GM12878 (cell line): ENCODE measurements at regions not wholly inside any gene's neighbourhood (a gene's known extent, or its start where the extent isn't known, plus 50 kb on each side); places are given as distances from the start of the nearest gene placed in this dataset.

Experiments
- KDM1A ChIP-seq: fragments of 200-600 bp; sonication (generic); IDR thresholded peaks from 2 replicates; pipeline ENCODE4 v1.6.1; 2016; ENCODE audit warnings: borderline replicate concordance
- POLR2A ChIP-seq: IDR thresholded peaks from 2 replicates; pipeline ENCODE4 v1.6.1; 2011; ENCODE audit warnings: low read depth, mild to moderate bottlenecking, low read length
- TF ChIP-seq, protein P1 (sequence below), 3 experiments: IDR thresholded peaks in 2 of 3; conservative IDR thresholded peaks in 1 of 3; 2 replicates each; pipeline ENCODE4 v1.5.1; 2011; ENCODE audit warnings: low read depth in 3 of 3, low read length in 3 of 3, mild to moderate bottlenecking in 3 of 3, control low read depth in 2 of 3, moderate library complexity in 2 of 3, inconsistent platforms in 1 of 3, mixed read lengths in 1 of 3; ENCODE audit not compliant: control insufficient read depth in 2 of 3, insufficient read depth in 1 of 3; ENCODE audit errors: extremely low read depth in 1 of 3
- TF ChIP-seq, protein P2 (sequence below): IDR thresholded peaks from 2 replicates; pipeline ENCODE4 v1.6.1; 2012; ENCODE audit warnings: low read depth, low read length, improper control_type of control experiment

- no peak for TF ChIP-seq POLR2A
- TF ChIP-seq, protein P1, sequence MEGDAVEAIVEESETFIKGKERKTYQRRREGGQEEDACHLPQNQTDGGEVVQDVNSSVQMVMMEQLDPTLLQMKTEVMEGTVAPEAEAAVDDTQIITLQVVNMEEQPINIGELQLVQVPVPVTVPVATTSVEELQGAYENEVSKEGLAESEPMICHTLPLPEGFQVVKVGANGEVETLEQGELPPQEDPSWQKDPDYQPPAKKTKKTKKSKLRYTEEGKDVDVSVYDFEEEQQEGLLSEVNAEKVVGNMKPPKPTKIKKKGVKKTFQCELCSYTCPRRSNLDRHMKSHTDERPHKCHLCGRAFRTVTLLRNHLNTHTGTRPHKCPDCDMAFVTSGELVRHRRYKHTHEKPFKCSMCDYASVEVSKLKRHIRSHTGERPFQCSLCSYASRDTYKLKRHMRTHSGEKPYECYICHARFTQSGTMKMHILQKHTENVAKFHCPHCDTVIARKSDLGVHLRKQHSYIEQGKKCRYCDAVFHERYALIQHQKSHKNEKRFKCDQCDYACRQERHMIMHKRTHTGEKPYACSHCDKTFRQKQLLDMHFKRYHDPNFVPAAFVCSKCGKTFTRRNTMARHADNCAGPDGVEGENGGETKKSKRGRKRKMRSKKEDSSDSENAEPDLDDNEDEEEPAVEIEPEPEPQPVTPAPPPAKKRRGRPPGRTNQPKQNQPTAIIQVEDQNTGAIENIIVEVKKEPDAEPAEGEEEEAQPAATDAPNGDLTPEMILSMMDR (IDR thresholded peaks at IDR 0.05 in 2 of 3, conservative IDR thresholded peaks at IDR 0.05 in 1 of 3; ENCODE audit: control insufficient read depth in 2 of 3, extremely low read depth in 1 of 3, insufficient read depth in 1 of 3, low read depth in 3 of 3, low read length in 3 of 3): no peak
- no peak for TF ChIP-seq KDM1A
- TF ChIP-seq, protein P2, sequence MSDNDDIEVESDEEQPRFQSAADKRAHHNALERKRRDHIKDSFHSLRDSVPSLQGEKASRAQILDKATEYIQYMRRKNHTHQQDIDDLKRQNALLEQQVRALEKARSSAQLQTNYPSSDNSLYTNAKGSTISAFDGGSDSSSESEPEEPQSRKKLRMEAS: no peak
Measured at GRCh38 chr15:77834276-77834990, 201.7 kb upstream of the LINGO1 start.
